Mesenchymal stem cell (in vitro differentiated cells and primary cell): ENCODE measurements at regions not wholly inside any gene's neighbourhood (a gene's known extent, or its start where the extent isn't known, plus 50 kb on each side); places are given as distances from the start of the nearest gene placed in this dataset.

Experiments
- DNase-seq: peaks from one replicate; pipeline ENCODE4 v3.0.0-alpha.2; 2013
- H2AFZ ChIP-seq: one replicate; pipeline ENCODE4 v1.6.1; 2013; ENCODE audit warnings: low read depth, mild to moderate bottlenecking, control low read depth, inconsistent platforms, low read length, moderate library complexity
- H2AK5ac ChIP-seq: 2 replicates; pipeline ENCODE4 v1.6.1; 2013; ENCODE audit warnings: low read length, moderate library complexity, mild to moderate bottlenecking, inconsistent platforms; ENCODE audit not compliant: severe bottlenecking
- H2BK120ac ChIP-seq: one replicate; pipeline ENCODE4 v1.6.1; 2013; ENCODE audit warnings: low read depth, mild to moderate bottlenecking, inconsistent platforms, low read length, moderate library complexity
- H2BK12ac ChIP-seq, 2 experiments: one replicate each; pipeline ENCODE4 v1.6.1; 2013; ENCODE audit warnings: inconsistent platforms in 2 of 2, low read length in 2 of 2, mild to moderate bottlenecking in 2 of 2, moderate library complexity in 2 of 2, control low read depth in 1 of 2
- H2BK15ac ChIP-seq: one replicate; pipeline ENCODE4 v1.6.1; 2013; ENCODE audit warnings: mild to moderate bottlenecking, low read depth, inconsistent platforms; ENCODE audit not compliant: poor library complexity, severe bottlenecking
- H2BK5ac ChIP-seq: 2 replicates; pipeline ENCODE4 v1.6.1; 2013; ENCODE audit warnings: low read depth, mild to moderate bottlenecking, low read length, control low read depth, inconsistent platforms; ENCODE audit not compliant: poor library complexity, severe bottlenecking
- H3K14ac ChIP-seq, 2 experiments: one replicate each; pipeline ENCODE4 v1.6.1; 2013; ENCODE audit warnings: inconsistent platforms in 2 of 2, low read length in 2 of 2, control low read depth in 1 of 2, mild to moderate bottlenecking in 1 of 2, moderate library complexity in 1 of 2
- H3K18ac ChIP-seq, 2 experiments: one replicate each; pipeline ENCODE4 v1.6.1; 2013; ENCODE audit warnings: inconsistent platforms in 2 of 2, low read length in 2 of 2, control low read depth in 1 of 2, low read depth in 1 of 2, mild to moderate bottlenecking in 1 of 2
- H3K23ac ChIP-seq, 2 experiments: one replicate each; pipeline ENCODE4 v1.6.1; 2013; ENCODE audit warnings: inconsistent platforms in 2 of 2, low read length in 2 of 2, mild to moderate bottlenecking in 2 of 2, moderate library complexity in 2 of 2, control low read depth in 1 of 2
- H3K27ac ChIP-seq: 2 replicates; pipeline ENCODE4 v1.5.1; 2013; ENCODE audit warnings: mild to moderate bottlenecking, moderate library complexity, low read length, control low read depth, inconsistent platforms; ENCODE audit not compliant: poor library complexity, severe bottlenecking
- H3K27me3 ChIP-seq, 2 experiments: 2 replicates each; pipeline versions ENCODE4 v1.6.1 to v1.7.0; 2013; ENCODE audit warnings: low read length in 2 of 2, mild to moderate bottlenecking in 2 of 2, moderate library complexity in 2 of 2, control low read depth in 1 of 2, inconsistent platforms in 1 of 2; ENCODE audit not compliant: control insufficient read depth in 1 of 2, insufficient read depth in 1 of 2
- H3K36me3 ChIP-seq, 2 experiments: 2 replicates each; pipeline versions ENCODE4 v1.6.1 to v1.7.0; 2013; ENCODE audit warnings: low read length in 2 of 2, control low read depth in 1 of 2, inconsistent platforms in 1 of 2, low read depth in 1 of 2, mild to moderate bottlenecking in 1 of 2; ENCODE audit not compliant: insufficient read depth in 2 of 2, control insufficient read depth in 1 of 2
- H3K4ac ChIP-seq, 2 experiments: one replicate each; pipeline ENCODE4 v1.6.1; 2013; ENCODE audit warnings: inconsistent platforms in 2 of 2, low read length in 2 of 2, mild to moderate bottlenecking in 2 of 2, moderate library complexity in 2 of 2, control low read depth in 1 of 2, low read depth in 1 of 2
- H3K4me1 ChIP-seq: 2 replicates; pipeline ENCODE4 v1.6.1; 2013; ENCODE audit warnings: low read depth, low read length, control low read depth; ENCODE audit not compliant: control insufficient read depth, insufficient read depth
- H3K4me2 ChIP-seq: 2 replicates; pipeline ENCODE4 v1.6.1; 2013; ENCODE audit warnings: low read length, mild to moderate bottlenecking, inconsistent platforms; ENCODE audit not compliant: poor library complexity, severe bottlenecking
- H3K4me3 ChIP-seq, 2 experiments: 2 replicates each; pipeline versions ENCODE4 v1.5.1 to v1.7.0; 2013; ENCODE audit warnings: low read length in 2 of 2, mild to moderate bottlenecking in 2 of 2, control low read depth in 1 of 2, low read depth in 1 of 2; ENCODE audit not compliant: insufficient read depth in 1 of 2
- H3K79me1 ChIP-seq: replicated peaks from 2 replicates; pipeline ENCODE4 v1.6.1; 2013; ENCODE audit warnings: mild to moderate bottlenecking, control low read depth, low read length, inconsistent platforms; ENCODE audit not compliant: poor library complexity, severe bottlenecking
- H3K9ac ChIP-seq: 2 replicates; pipeline ENCODE4 v1.7.0; 2013; ENCODE audit warnings: mild to moderate bottlenecking, low read length, moderate library complexity
- H3K9me3 ChIP-seq: 2 replicates; pipeline ENCODE4 v1.7.0; 2013; ENCODE audit warnings: mild to moderate bottlenecking, low read length; ENCODE audit not compliant: control insufficient read depth
- H4K8ac ChIP-seq: one replicate; pipeline ENCODE4 v1.6.1; 2013; ENCODE audit warnings: inconsistent platforms, mild to moderate bottlenecking, low read length, moderate library complexity
- H4K91ac ChIP-seq: one replicate; pipeline ENCODE4 v1.6.1; 2013; ENCODE audit warnings: mild to moderate bottlenecking, low read length, inconsistent platforms
- WGBS: methylation state at CpG from one replicate; pipeline ENCODE4 v1.1.7; 2013; ENCODE audit warnings: mixed read lengths; 5-methylcytosine and 5-hydroxymethylcytosine counted together

DNA sequence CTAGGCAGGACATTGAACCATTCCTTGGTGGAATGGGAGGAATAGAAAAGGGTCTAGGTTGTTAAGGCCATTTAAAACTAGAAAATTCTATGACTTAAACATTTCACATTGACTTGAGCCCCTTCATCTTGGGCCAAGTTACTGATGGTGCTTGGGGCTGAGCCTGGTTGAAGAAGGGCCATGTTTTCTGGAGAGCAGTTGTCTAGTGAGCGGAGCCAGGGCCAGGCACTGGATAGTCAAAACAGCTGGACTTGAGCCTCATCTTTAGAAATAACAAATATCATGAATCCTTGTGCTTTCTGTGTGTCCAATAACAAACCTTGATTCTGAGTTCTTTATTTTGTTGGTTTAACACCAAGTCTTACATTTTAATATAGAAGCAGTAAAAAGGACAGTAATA is 134.6 kb upstream of the TCF21 start:
- H3K4ac ChIP-seq, result no peak overlapping the region
- no peak overlapping the region for H2BK12ac ChIP-seq
- no peaks in the 10 kb centered on the region for H3K79me1 ChIP-seq
- H3K4me3 ChIP-seq, result no peak overlapping the region
- H2BK120ac ChIP-seq, result no peak overlapping the region
- H3K27me3 ChIP-seq, result no peaks in the 10 kb centered on the region
- H3K27ac ChIP-seq, result no peak overlapping the region
- no peaks in the 10 kb centered on the region for H3K4me1 ChIP-seq
- no peak overlapping the region for H2AFZ ChIP-seq
- H3K18ac ChIP-seq, result no peak overlapping the region
- H2AK5ac ChIP-seq, result no peak overlapping the region
- no peak overlapping the region for H4K91ac ChIP-seq
- H3K14ac ChIP-seq, result no peak overlapping the region
- no peak overlapping the region for H2BK5ac ChIP-seq
- no peak overlapping the region for H3K23ac ChIP-seq
- WGBS, result no CpG with 5 or more reads among the region's 1 CpG
- DNase-seq, result no peak
- no peak overlapping the region for H3K9ac ChIP-seq
- H3K36me3 ChIP-seq, result no peaks in the 10 kb centered on the region
- no peak overlapping the region for H4K8ac ChIP-seq
- H3K4me2 ChIP-seq, result no peak overlapping the region
- no peak overlapping the region for H2BK15ac ChIP-seq
- H3K9me3 ChIP-seq, result no peaks in the 10 kb centered on the region

DNA sequence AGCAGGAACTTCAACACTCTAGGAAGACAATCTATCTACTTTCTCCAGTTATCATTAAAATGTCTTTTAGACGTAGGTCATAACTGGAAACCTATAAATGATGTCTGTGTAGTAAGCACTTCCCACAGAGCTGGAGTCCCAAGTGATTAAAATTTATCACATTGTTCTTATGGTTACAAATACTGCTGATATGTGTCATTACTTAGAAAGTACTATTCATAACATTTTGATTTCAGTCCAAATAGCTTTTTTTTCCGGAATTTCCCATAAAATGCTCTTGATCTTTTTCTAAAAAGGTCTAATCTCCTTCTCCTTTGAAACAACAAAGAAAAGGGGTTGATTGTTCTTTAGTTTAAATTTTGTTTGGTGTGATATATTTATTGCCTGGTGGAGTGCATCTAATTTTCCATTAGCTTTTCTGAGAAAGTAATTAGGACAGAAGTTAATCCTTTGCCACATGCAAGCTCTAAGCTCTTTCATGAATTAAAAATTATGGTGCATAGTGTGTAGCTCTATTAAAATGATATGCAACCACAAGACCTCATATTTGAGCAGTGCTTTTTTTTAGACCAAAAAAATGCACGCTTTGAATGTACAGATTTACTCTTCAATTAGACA is 132.7 kb upstream of the TCF21 start:
- WGBS, result no CpG with 5 or more reads among the region's 3 CpGs
- peak overlapping the region; percentile 53 for H3K9ac ChIP-seq
- H2BK12ac ChIP-seq, result no peak overlapping the region
- H3K79me1 ChIP-seq, result no peaks in the 10 kb centered on the region
- H4K91ac ChIP-seq, result no peak overlapping the region
- no peak overlapping the region for H3K4me3 ChIP-seq
- no peak overlapping the region for H2AK5ac ChIP-seq
- no peak overlapping the region for H4K8ac ChIP-seq
- no peak overlapping the region for H2BK15ac ChIP-seq
- no peak overlapping the region for H2BK120ac ChIP-seq
- no peak overlapping the region for H3K23ac ChIP-seq
- no peaks in the 10 kb centered on the region for H3K9me3 ChIP-seq
- H2BK5ac ChIP-seq, result no peak overlapping the region
- H3K4me2 ChIP-seq, result no peak overlapping the region
- H3K14ac ChIP-seq, result no peak overlapping the region
- no peaks in the 10 kb centered on the region for H3K36me3 ChIP-seq
- H3K4ac ChIP-seq, result no peak overlapping the region
- no peak for DNase-seq
- no peak overlapping the region for H3K27ac ChIP-seq
- no peak overlapping the region for H3K18ac ChIP-seq
- H2AFZ ChIP-seq, result no peak overlapping the region
- no peaks in the 10 kb centered on the region for H3K4me1 ChIP-seq
- H3K27me3 ChIP-seq, result no peaks in the 10 kb centered on the region

DNA sequence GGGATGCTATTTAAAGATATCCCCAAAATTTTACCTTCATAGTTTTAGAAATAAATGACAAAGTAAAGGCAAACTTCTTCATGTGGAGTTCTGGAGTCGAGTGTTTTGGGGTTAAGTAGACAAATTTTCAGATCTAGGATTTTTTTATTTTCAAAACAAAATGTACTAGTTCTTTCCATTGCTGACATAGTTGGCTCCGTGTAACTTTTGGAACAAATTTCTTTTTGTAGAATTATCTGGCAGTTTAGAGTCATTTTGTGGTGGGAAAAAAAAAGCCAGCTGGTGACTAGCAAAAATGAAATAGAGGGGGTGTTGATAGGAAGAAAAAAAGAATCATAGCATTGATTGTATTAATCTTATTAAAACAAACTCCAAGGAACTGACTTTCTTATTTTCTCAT is 131.6 kb upstream of the TCF21 start:
- no peak overlapping the region for H2AFZ ChIP-seq
- no peaks in the 10 kb centered on the region for H3K79me1 ChIP-seq
- WGBS, result 94% methylated on average over 1 of the region's 2 CpGs
- no peak overlapping the region for H2AK5ac ChIP-seq
- no peak overlapping the region for H3K27ac ChIP-seq
- no peak overlapping the region for H3K4me2 ChIP-seq
- H2BK120ac ChIP-seq, result no peak overlapping the region
- H3K9ac ChIP-seq, result peak overlapping the region; percentile 35
- no peaks in the 10 kb centered on the region for H3K27me3 ChIP-seq
- H3K4me1 ChIP-seq, result no peaks in the 10 kb centered on the region
- H2BK12ac ChIP-seq, result no peak overlapping the region
- no peak overlapping the region for H2BK15ac ChIP-seq
- no peak overlapping the region for H3K23ac ChIP-seq
- H3K14ac ChIP-seq, result no peak overlapping the region
- H3K4ac ChIP-seq, result no peak overlapping the region
- no peak overlapping the region for H2BK5ac ChIP-seq
- no peaks in the 10 kb centered on the region for H3K36me3 ChIP-seq
- no peak overlapping the region for H4K8ac ChIP-seq
- H4K91ac ChIP-seq, result no peak overlapping the region
- H3K18ac ChIP-seq, result no peak overlapping the region
- H3K9me3 ChIP-seq, result no peaks in the 10 kb centered on the region
- DNase-seq, result no peak
- H3K4me3 ChIP-seq, result no peak overlapping the region

DNA sequence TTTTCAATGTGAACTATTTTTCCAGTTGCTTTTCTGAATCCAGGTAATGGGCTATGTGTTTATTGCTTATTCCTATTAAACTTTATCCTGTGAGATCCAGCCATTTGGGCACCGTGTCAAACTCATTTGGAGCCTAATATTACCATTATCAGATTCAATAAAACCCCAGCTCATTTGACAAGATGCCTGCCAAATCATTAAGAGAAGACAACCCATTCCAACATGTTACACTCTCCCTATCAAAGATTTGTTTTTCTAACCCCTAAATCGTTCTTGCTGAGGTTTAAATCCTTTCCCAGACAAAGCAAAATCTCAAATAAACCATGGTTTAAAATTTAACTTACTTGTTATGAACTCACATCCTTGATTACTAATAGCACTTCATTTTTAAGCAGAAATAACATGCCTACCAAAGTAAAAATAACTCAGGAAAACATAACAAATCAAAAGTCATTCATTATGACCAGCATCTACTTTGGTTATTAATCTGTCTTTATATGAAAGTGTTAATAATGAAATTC is 130.0 kb upstream of the TCF21 start:
- Histone ChIP-seq H2BK12ac (no peak overlapping the region), H3K4me3 (no peak overlapping the region), H3K14ac (no peak overlapping the region), H2AK5ac (no peak overlapping the region), H3K27ac (no peak overlapping the region), H4K8ac (no peak overlapping the region), H2BK120ac (no peak overlapping the region), H3K9me3 (no peaks in the 10 kb centered on the region), H3K4me2 (no peak overlapping the region), H3K27me3 (no peaks in the 10 kb centered on the region), H3K23ac (no peak overlapping the region), H3K18ac (no peak overlapping the region), H3K36me3 (no peaks in the 10 kb centered on the region), H2AFZ (no peak overlapping the region), H3K4me1 (no peaks in the 10 kb centered on the region), H2BK15ac (no peak overlapping the region), H4K91ac (no peak overlapping the region), H3K4ac (no peak overlapping the region), H3K79me1 (no peaks in the 10 kb centered on the region), H2BK5ac (no peak overlapping the region), H3K9ac (no peak overlapping the region)
- 79% methylated on average over 2 of the region's 2 CpGs for WGBS
- no peak for DNase-seq
